SH-SY5Y (cell line): ENCODE measurements at regions not wholly inside any gene's neighbourhood (a gene's known extent, or its start where the extent isn't known, plus 50 kb on each side); places are given as distances from the start of the nearest gene placed in this dataset.

Experiments used
- GATA2 ChIP-seq: IDR thresholded peaks from 2 replicates; pipeline ENCODE4 v1.6.1; 2011; ENCODE audit warnings: mild to moderate bottlenecking, low read depth, low read length
- GATA3 ChIP-seq: IDR thresholded peaks from 2 replicates; pipeline ENCODE4 v1.6.1; 2011; ENCODE audit warnings: low read depth, mild to moderate bottlenecking, low read length, moderate library complexity

DNA sequence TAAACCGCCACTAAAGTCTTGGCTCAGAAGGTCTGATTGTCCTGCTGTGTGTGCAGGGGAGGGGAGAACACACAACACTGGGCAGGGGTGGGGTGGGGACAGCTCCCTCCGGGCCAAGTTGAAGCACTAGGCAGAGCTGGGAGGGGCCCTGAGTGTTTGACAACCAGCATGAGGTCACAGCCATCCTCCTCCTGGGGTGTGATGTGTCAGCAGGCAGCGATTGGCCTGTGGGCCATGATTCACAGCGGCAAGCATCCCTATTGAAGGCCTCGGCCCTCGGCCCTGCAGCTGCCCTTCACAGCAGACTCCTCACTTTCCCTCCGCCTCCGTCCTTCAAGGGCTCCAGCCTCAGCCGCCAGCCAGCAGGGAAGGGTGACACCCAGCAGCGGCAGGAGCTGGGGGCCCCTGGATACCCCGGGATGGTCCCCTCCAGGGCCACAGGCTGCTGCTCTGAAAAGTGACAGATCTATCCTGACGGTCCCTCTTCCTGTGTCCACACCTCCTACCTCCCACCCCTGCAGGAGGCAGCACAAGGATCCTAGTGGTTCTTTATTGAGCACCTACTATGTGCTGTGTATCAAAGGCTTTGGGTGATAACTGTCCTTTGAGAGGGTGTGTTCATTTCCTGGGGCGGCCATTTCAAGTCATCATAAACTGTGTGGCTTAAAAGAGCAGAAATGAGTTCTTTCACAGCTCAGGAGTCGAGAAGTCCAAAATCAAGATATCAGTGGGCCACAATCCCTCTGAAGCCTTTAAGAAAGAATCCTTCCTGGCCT lies 66.0 kb upstream of the SLC25A33 start:
- TF ChIP-seq GATA2: no peak
- no peak for TF ChIP-seq GATA3

DNA sequence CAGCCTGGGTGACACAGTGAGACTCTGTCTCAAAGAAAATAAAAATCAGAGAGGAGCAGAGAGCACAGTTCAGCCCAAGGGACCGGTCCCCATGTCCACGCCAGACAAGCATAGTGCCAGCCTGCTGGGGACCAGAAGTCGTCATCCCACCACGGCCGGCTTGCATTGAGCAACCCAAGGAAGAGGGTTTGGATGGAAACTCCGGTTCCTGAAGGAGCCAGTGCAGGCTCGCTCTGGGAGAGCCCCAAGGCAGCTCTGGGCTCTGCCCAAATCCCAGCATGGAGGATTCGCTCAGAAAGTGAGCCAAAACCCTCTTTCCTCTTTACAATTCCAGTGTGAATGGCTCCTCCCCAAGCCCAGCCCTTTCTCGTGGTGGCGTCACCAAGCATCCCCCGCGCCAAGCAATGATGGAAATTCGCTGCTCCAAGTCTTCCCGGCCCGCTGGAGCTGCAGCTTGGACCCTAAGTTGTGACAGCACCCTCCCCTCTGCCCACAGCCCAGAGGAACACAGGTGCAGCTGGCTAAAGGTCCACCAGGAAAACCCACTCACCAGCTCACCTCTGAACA lies 64.1 kb upstream of the SLC25A33 start:
- TF ChIP-seq GATA2: no peak
- no peak for TF ChIP-seq GATA3

DNA sequence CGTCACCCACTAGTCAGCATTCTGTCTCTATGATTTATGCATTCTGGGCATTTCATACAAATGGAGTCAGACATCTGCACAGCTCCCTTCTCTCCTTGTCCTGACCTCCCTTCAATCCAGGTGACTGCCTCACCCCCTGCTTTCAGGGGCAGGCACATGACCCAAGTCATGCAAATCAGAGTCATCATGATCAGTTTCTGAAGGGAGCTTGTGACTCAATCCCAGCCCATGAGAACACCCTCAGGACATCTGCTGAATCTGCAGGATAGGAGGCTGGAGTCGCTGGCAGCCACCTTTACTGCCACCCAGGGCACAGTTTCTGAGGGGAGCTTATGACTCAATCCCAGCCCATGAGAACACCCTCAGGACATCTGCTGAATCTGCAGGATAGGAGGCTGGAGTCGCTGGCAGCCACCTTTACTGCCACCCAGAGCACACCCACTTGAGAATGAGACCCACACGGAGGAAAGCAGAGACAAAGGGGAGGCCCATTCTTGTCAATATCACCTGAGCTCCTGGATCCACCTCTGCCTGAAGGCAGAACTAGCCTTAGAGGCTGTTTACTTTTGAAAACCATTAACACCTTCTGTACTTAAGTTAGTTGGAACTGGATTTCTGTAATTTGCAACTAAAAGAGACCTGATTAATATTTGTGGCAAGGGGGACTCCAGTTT lies 62.3 kb upstream of the SLC25A33 start:
- TF ChIP-seq GATA2: no peak
- no peak for TF ChIP-seq GATA3

DNA sequence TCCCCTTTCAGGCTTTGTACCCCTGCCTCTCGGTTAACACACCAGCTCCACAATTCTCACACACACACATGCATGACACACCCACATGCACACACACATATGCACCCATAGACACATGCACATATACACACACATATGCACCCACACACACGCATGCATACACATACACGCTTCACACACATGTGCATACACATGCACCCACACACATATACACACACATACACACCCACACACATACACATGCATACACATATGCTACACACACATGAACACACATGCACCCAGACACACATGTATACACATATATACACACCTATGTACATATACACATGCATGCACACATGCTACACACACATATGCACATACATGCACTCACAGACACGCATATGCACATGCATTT lies 61.7 kb upstream of the SLC25A33 start:
- no peak for TF ChIP-seq GATA3
- TF ChIP-seq GATA2: no peak

DNA sequence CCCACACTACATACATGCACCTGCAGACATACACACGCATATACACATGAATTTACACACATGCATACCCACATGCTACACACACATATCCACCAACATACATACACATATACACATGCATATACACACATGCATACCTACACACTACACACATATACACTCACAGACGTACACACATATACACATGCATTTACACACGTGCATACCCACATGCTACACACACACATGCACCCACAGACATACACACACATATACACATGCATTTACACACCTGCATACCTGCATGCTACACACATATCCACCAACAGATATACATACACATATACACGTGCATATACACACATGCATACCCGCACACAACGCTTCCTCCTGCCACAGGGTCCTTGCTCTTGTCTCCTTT lies 61.2 kb upstream of the SLC25A33 start:
- TF ChIP-seq GATA3 (no peak), GATA2 (no peak)

DNA sequence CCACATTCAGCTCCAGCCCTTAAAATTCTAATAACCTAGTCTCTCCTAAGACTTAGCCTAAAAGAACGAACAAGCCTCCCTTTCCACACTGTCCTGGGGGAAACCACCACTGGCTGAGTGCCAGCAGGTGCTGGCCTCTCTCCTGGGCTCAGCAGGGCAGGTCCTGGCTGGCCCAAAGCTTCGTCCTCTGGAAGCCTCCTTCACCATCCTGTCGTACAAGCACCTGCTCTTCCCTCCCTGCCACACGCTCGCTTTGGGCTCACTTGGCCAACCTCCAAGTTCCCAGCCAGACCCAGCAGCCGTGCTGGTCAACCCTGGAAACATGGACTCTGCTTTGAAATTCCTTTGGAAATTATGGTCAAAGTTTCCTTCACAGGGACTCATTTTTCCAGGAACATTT lies 58.2 kb upstream of the SLC25A33 start:
- TF ChIP-seq GATA3: no peak
- TF ChIP-seq GATA2: no peak

DNA sequence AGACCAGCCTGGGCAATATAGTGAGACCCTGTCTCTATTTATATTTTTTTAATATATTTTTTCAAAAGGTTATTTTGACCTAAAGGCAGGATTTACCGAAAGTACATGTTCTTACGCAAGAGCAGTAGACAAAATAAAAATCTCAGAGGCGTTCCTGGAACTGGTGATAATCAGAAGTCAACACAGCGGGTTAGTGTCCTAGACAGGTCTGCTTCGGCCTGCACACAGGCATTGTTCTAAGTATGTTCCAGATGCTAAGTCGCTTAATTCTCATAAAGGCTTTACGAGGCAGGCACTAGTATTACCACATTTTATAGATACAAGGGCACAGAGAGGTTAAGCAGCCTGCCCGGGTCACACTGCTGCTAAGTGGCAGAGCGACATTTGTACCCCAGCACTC lies 56.9 kb upstream of the SLC25A33 start:
- no peak for TF ChIP-seq GATA3
- TF ChIP-seq GATA2: no peak

DNA sequence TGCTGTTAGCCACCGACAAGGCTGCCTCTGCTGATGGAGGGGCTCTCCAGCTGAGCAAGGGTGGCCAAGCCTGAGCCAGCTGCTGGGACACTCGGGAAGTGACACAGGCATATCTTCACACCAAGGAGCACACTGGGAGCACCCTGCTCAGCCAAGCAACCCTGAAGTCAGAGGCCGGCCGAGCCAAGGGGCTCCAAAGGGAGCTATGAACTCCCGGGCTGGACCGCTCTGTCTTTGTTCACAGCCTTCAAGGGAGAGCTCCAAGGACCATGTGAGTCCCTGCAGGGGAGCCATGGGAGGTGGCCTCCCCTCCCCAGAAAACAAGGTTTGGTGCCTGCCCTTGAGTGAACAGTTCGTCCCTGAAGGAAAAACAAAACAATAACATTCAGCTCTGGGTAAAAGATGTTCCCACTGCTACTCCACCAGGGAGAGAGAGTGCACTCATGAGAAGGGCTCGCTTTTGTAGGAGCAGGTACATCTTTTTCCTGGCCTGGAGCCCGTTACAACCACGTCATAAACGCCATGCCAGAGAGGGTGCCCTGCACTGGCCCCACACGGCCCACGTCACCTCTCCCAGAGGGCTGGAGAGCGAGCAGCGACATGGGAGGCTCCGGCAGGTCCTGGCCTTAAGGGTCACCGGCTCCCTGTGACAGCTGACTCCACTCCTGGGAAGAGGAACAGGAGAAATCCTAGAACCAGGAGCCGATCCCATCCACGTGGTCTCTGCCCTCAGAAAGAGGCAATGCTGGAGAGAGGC lies 56.3 kb upstream of the SLC25A33 start:
- TF ChIP-seq GATA3: no peak
- no peak for TF ChIP-seq GATA2

DNA sequence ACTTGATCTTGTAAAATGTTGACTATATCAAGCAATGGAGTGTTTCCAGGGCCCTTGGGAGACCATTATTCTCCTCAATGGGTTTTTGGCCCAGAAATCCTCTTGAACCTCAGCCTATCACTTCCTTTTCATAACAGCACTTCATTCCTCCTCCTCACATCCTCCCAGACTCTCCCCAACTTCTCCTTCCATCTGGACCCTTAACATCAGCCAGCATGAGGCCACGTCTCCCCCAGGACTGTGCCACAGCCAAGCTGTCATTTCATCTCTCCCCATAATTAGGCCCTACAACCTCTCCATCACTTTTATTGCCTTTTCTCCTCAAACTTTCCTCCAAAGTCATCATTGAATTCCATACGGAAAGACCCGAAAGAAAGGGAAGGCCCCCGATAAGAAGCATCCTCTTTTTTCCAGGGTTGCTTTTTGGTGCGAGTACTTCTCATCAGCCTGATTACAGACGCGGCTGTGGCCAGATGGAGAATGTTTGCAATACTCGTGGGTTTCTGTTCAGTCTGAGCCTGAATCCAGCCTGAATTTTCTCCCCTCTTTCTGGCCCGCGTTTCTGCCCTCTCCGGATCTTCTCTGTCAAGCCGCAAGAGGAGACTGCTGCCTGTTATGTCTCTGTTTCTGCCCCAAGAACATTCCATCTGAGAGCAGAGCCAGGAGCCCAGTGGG lies 52.7 kb upstream of the SLC25A33 start:
- no peak for TF ChIP-seq GATA3
- TF ChIP-seq GATA2: no peak
